CD4-positive, alpha-beta T cell treated with Interleukin-21 for 1 hour (primary cell): ENCODE measurements at regions not wholly inside any gene's neighbourhood (a gene's known extent, or its start where the extent isn't known, plus 50 kb on each side); places are given as distances from the start of the nearest gene placed in this dataset.

Experiments used
- DNase-seq: peaks from one replicate; pipeline ENCODE4 v3.0.0-alpha.2; 2020

GRCh38 chr2:81984969-81985637 lies 1680.6 kb upstream of the LRRTM1 start:
- no peak for DNase-seq

DNA sequence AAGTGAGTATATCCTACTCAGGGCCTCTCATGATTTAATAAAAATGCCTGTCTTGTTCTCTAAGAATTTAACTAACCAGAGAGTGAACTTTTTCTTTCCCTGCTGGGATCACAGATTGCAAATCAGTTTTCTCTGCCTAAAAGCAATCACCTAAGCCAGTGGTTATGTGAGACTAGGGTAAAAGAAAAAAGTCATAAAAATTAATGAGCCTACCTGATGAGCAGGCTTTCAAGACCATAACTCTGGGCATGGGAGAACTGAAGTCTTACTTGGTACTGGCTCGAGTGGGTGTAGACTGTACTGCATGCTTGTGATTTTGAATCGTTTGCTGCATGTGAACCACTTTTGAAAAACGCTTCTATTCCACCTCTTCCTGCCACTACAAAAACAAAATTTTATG lies 1677.0 kb upstream of the LRRTM1 start:
- no peak for DNase-seq

DNA sequence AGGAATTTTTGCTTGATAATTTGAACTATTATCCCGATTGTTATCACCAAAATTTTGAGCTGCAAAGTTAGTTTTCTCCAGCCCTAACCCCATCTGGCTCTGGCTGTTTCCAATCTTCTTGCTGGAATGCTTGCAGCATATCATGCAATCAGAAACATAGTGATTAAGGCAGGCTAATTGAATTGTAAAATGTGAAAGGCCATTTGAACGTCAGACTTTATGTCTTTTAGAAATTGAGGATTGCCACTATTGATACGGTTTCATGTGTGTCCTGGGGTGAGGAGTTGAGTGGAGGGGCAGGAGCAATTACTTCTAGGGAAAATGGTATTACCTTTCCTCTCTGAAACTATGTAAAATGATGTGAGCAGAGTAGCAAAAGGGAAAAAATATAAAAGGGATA lies 1674.5 kb upstream of the LRRTM1 start:
- no peak for DNase-seq

- no peak for DNase-seq
Measured at GRCh38 chr2:81976998-81977397, 1672.4 kb upstream of the LRRTM1 start.

DNA sequence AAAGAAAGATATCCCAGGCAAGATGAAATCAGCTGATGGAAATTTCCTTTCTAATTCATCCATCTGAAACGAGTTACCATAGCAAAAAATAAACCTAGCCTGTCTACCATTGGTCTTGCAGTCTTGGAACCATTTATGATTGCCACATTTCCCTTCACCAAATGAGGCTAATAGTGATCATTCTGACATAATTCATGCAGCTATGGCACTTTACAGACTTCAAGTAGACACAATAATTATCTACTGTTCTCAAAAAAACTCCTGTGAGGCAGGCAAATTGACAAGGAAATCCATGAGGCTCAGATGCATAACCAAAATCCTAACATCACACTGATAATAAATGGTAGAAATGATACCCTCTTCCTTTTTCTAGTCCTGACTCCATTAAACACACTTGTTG lies 1669.7 kb upstream of the LRRTM1 start:
- no peak for DNase-seq

- DNase-seq: no peak
Measured at GRCh38 chr2:81942876-81943275, 1638.3 kb upstream of the LRRTM1 start.

- no peak for DNase-seq
Measured at GRCh38 chr2:81942136-81942680, 1637.7 kb upstream of the LRRTM1 start.

DNA sequence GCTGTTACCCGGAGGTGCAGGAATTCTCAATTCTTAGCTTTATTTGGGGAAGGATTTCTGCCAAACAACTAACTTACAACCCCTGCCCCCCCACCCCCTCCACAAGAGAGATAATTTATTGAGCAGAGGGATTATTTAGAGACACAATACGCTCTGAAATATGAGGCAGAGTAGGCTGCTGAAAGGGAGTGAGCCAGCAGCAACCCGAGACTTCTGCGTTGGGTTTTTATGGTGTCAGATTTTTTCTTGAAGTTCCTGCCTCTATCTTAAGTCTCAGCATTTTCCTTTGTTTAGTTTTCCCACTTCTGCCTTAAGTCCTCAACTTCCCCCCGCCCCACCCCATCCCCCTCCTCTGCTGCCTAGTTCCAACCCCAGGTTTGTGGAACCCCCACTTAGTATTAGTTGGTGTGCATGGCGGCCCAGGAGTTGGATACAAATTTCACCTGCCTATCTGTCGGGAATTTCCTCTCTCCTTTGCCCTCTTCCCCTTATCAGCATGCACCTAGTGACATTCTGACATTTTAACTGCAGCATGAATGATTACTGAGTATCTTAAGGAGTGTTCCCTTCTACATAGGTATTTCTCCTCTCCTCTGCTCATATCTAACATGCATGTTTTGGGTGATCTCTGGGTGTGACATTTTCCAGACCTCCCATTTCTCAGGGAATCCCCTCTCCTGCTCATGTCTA lies 1635.9 kb upstream of the LRRTM1 start:
- DNase-seq: no peak

DNA sequence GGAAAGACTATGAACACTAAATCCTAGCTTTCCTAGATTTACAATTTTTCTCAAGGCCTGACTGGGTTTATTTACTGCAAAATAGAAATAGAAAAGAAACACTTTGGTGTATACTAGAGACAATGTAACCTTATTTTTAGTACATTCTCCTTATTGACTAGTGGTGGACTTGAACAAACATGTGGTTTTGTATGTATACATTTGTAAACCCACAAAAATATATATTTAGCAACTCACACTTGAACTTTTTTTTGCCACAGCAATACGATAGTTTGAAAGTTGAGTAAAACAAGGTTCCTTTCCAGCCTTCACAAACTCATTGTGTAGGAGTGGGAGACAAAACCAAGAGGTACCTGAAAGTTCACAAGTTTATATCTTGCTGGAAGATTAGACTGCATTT lies 1633.4 kb upstream of the LRRTM1 start:
- DNase-seq: no peak

DNA sequence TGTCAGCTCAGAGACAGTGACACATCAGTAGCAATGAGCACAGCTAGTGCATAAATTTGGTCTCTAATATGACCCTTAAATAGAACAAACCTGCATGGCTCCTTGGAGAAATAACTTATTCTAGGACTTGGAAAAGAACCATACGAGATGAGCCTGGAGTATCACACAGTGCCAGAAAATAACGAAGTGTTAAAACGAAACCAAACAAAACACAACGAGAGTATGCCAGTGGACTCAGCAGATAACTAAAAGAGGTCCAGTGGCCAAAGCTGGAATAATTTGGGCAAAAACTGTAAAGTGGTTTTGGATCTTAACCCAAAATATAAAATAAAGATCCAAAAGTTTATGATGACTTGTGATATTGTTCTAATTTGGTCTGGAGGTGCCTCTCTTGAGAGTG lies 1599.0 kb upstream of the LRRTM1 start:
- DNase-seq: no peak

DNA sequence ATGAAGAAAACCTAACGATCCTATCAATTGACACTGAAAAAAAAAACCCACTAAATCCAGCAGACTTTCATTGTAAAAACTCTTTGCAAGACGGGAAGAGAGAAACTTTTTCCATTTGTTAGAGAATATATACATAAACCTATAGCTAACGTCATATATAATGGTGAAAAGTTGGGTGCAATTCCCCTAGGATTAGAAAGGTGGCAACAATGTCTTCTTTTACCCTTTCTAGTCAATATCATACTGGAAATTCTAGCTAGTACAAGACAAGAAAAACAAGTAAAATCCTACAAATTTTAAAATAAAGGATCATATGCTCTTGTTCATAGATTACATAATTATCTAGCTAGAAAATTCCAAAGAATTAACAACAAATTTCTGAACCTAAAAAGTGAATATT lies 1596.5 kb upstream of the LRRTM1 start:
- DNase-seq: no peak

GRCh38 chr2:81895620-81896250 lies 1591.2 kb upstream of the LRRTM1 start:
- no peak for DNase-seq

DNA sequence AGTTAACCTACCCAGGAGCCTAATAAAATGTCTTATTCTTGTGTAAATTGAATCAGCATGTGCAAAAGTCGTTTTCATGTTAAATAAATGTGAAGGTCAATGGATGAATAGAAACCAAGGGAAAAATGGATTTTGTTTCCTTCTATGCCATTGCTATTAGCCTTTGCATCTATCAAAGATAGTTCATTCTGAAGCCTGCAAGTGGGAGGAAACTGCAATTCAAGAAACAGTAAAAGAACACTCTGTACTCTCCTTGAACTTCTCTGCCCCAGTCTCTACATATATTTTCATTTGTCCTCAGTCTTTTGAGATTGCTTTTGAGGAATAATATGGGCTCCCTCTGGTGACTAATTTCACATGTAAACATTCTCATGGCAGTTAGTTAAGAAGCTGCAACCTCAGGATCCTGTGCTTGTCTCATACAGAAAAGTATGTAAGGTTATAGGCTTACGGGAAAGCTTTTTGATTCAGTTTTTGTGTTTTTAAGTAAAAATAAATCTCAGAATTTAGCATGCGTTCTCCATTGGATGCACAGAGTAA lies 1590.0 kb upstream of the LRRTM1 start:
- no peak for DNase-seq

GRCh38 chr2:81876624-81877023 lies 1572.1 kb upstream of the LRRTM1 start:
- DNase-seq: no peak

GRCh38 chr2:81872006-81872405 lies 1567.5 kb upstream of the LRRTM1 start:
- DNase-seq: no peak

DNA sequence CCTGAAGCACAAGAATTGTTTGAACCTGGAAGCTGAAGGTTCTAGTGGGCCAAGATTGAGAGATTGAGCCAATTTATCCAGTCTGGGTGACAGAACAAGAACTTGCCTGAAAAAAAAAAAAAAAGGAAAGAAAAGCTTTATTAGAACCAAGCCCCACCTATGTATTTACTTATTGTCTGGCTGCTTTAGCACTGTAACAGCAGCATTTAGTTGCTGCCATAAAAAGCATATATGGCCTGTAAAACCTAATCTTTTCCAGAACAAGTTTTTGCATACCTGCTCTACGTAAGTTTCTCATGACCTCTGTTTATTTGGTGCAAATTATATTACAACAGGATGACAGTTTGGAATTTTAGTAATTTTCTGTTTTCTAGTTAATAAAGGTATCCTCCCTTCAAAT lies 1565.6 kb upstream of the LRRTM1 start:
- no peak for DNase-seq

DNA sequence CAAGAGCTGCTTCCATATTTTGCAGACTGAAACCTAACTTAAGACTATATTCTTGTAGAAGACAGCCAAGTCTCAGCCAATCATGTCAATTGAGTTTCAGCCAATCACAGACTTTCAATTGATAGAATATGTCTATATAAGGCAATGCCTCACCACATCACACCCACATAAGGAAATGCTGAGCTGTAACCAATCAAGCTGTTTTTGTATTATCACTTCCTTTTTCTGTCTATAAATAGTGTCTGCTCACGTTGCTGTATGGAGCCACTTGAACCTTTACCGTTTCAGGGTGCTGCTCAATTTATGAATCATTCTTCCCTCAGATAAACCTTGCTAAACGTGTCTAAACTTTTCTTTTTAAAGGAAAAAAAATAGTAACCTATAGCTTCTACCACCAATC lies 1554.4 kb upstream of the LRRTM1 start:
- DNase-seq: no peak

DNA sequence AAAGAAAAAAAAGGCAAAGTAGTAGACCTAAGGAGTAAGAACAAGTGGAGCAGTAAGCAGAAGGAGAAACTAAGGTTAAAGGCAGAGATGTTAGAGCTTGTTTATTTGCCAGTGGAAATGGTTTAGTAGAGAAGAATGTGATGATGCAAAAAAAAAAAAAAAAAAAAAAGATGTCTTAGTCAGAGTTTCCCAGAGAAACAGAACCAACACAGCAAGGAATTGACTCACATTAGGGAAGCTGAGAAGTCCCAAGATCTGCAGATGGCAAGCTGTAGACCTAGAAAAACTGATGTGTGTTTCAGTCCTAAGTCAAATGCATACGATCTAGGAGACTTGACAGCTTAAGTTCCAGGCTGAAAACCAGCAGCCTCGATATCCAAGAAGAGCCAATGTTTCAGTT lies 1548.8 kb upstream of the LRRTM1 start:
- no peak for DNase-seq

DNA sequence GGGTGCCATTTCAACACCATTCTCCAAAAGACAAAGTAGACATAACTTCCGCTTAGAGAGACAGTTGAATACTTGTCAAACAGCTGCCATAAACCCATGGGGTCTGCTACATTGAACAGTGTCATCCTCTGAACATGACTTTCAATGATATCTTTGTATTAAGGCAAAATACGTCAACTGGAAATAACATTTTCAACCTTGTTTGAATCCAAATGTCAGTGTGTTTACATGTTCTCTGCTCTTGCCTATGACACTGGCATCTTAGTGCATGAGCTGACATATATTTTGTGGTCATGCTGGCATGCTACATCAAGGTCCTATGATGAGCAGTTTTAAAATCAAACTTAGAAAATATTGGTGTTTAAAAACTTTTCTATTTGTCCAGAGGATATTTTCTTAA lies 1548.1 kb upstream of the LRRTM1 start:
- DNase-seq: no peak

DNA sequence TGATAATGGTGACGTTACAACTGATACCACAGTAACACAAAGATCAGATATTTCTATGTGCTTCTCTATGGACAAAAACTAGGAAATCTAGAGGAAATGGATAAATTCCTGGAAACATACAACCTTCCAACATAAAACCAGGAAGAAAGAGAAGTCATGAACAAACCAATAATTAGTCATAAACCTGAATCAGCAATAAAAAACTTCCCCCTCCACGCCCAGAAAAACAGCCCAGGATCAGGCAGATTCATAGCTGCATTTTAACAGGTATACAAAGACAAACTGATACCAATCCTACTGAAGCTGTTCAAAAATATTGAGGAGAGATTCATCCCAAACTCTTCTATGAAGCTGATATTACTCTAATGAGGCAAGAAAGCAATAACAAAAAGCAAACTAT lies 1535.2 kb upstream of the LRRTM1 start:
- DNase-seq: no peak

GRCh38 chr2:81835321-81836000 lies 1530.9 kb upstream of the LRRTM1 start:
- no peak for DNase-seq

- DNase-seq: no peak
Measured at GRCh38 chr2:81786811-81787210, 1482.3 kb upstream of the LRRTM1 start.

DNA sequence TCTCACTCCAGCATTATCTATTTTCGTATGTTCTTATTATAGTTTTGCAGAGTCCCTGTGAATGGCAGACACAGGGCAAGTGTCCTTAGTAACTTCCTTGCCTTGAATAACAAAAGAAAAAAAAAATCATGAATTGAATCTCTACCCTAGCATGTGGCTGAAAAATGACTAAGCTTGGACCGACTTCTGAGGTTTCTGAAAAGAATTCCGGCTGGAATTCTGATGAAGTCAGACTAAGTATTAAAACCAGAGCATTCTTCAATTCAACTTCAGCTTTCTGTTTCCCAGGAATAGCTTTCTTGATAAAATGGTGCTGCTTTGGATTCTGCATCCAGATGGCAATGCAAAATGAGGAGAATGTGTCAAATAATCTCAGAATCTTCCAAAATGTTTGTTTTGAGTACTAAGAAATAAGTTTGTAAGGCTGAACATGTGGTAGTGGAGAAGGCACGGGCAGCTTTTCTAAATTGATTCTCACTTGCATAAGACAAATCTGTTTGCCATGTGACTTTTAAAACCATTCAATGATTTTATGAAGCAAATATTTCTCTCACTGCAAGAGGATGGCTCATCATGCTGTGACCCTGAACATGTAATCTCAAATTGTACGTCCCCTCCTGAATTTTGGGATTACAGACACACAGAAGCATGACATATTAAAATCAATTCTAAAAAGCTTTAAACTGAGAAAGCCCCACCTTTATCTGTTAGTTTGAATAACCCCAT lies 1462.8 kb upstream of the LRRTM1 start:
- no peak for DNase-seq
